ENCODE measurements at regions not wholly inside any gene's neighbourhood (a gene's known extent, or its start where the extent isn't known, plus 50 kb on each side); places are given as distances from the start of the nearest gene placed in this dataset.

GRCh38 chr12:17992002-17992656 lies 97.9 kb downstream of the RERGL start:
- peak; percentile 91 for TF ChIP-seq CTCF (IDR thresholded peaks at IDR 0.05)
- TF ChIP-seq EP300 (IDR thresholded peaks at IDR 0.05; ENCODE audit: borderline replicate concordance in 1 of 2, low read depth in 1 of 2, low read length in 1 of 2): no peak
- TF ChIP-seq YY1 (IDR thresholded peaks at IDR 0.05; ENCODE audit: low read depth): no peak
- TF ChIP-seq, protein P1, sequence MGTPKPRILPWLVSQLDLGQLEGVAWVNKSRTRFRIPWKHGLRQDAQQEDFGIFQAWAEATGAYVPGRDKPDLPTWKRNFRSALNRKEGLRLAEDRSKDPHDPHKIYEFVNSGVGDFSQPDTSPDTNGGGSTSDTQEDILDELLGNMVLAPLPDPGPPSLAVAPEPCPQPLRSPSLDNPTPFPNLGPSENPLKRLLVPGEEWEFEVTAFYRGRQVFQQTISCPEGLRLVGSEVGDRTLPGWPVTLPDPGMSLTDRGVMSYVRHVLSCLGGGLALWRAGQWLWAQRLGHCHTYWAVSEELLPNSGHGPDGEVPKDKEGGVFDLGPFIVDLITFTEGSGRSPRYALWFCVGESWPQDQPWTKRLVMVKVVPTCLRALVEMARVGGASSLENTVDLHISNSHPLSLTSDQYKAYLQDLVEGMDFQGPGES (IDR thresholded peaks at IDR 0.05; ENCODE audit: low read depth, low read length): no peak
- no peak for TF ChIP-seq RFX5 (IDR thresholded peaks at IDR 0.05; ENCODE audit: low read length)
- no peak for TF ChIP-seq ELF1 (IDR thresholded peaks at IDR 0.05)
